MM.1S (cell line): ENCODE measurements at regions not wholly inside any gene's neighbourhood (a gene's known extent, or its start where the extent isn't known, plus 50 kb on each side); places are given as distances from the start of the nearest gene placed in this dataset.

Experiments
- EZH2 ChIP-seq: fragments of 300-600 bp; sonication (generic); optimal IDR thresholded peaks from 2 replicates; pipeline ENCODE3; 2017; ENCODE audit warnings: low read depth, mild to moderate bottlenecking, antibody characterized with exemption, low read length, mixed read lengths
- EZH2phosphoT487 ChIP-seq: fragments of 300-600 bp; sonication (generic); IDR thresholded peaks from 2 replicates; pipeline ENCODE4 v1.6.1; 2018; ENCODE audit warnings: antibody characterized with exemption, low read length
- TF ChIP-seq, protein P1 (sequence below): fragments of 300-600 bp; sonication (generic); IDR thresholded peaks from 2 replicates; pipeline ENCODE4 v1.5.1; 2016; ENCODE audit warnings: antibody characterized with exemption, low read length, mixed read lengths

GRCh38 chr14:38752341-38752740 is 350.7 kb downstream of the SEC23A start:
- TF ChIP-seq, protein P1, sequence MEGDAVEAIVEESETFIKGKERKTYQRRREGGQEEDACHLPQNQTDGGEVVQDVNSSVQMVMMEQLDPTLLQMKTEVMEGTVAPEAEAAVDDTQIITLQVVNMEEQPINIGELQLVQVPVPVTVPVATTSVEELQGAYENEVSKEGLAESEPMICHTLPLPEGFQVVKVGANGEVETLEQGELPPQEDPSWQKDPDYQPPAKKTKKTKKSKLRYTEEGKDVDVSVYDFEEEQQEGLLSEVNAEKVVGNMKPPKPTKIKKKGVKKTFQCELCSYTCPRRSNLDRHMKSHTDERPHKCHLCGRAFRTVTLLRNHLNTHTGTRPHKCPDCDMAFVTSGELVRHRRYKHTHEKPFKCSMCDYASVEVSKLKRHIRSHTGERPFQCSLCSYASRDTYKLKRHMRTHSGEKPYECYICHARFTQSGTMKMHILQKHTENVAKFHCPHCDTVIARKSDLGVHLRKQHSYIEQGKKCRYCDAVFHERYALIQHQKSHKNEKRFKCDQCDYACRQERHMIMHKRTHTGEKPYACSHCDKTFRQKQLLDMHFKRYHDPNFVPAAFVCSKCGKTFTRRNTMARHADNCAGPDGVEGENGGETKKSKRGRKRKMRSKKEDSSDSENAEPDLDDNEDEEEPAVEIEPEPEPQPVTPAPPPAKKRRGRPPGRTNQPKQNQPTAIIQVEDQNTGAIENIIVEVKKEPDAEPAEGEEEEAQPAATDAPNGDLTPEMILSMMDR = no peak
- no peak for TF ChIP-seq EZH2phosphoT487
- TF ChIP-seq EZH2 = no peak
